ENCODE measurements at regions not wholly inside any gene's neighbourhood (a gene's known extent, or its start where the extent isn't known, plus 50 kb on each side); places are given as distances from the start of the nearest gene placed in this dataset.

- 34 to 49% methylated on average over 5 of the region's 5 CpGs for WGBS, 2 donors
- peak overlapping the region in 2 of 4 donors; percentile 19 to 59 for H3K27ac ChIP-seq
- no peak overlapping the region for H3K4me3 ChIP-seq
- DNase-seq: no peak
- H3K27me3 ChIP-seq: no peaks in the 10 kb centered on the region
- H3K9me3 ChIP-seq: no peaks in the 10 kb centered on the region
- peaks cover 0 to 35% (median 10%) of the 10 kb centered on the region in 3 donors for H3K4me1 ChIP-seq
- no peaks in the 10 kb centered on the region for H3K36me3 ChIP-seq
- TF ChIP-seq POLR2A (IDR thresholded peaks at IDR 0.05): no peak
- TF ChIP-seq CTCF (IDR thresholded peaks at IDR 0.05): no peak
- intact Hi-C loops (cut with DNase I): no loop called here
These were observed 315.3 kb downstream of the PTTG2 start for GRCh38 chr4:38275331-38276100.

- no peak for DNase-seq
- peaks cover 10 to 53% (median 21%) of the 10 kb centered on the region in 3 donors for H3K4me1 ChIP-seq
- TF ChIP-seq CTCF (IDR thresholded peaks at IDR 0.05): no peak
- TF ChIP-seq POLR2A (IDR thresholded peaks at IDR 0.05): no peak
- intact Hi-C loops (cut with DNase I): no loop called here
- H3K9me3 ChIP-seq: no peaks in the 10 kb centered on the region
- H3K27ac ChIP-seq: no peak overlapping the region
- H3K4me3 ChIP-seq: no peak overlapping the region
- H3K27me3 ChIP-seq: no peaks in the 10 kb centered on the region
- H3K36me3 ChIP-seq: no peaks in the 10 kb centered on the region
- 51 to 79% methylated on average over 4 of the region's 4 CpGs for WGBS, 2 donors
These were observed 318.1 kb downstream of the PTTG2 start for GRCh38 chr4:38278255-38278654.

- Histone ChIP-seq H3K27ac (peak overlapping the region in 2 of 4 donors; percentile 48), H3K9me3 (no peaks in the 10 kb centered on the region), H3K4me1 (peaks cover 10 to 53% (median 21%) of the 10 kb centered on the region in 3 donors), H3K27me3 (no peaks in the 10 kb centered on the region), H3K36me3 (no peaks in the 10 kb centered on the region), H3K4me3 (no peak overlapping the region)
- TF ChIP-seq CTCF (IDR thresholded peaks at IDR 0.05): no peak
- WGBS, 2 donors: 89 to 96% methylated on average over 8 of the region's 8 CpGs
- intact Hi-C loops (cut with DNase I): no loop called here
- DNase-seq: no peak
These were observed 318.9 kb downstream of the PTTG2 start for GRCh38 chr4:38279077-38279476.

- H3K4me1 ChIP-seq: peaks cover 10 to 49% (median 21%) of the 10 kb centered on the region in 3 donors
- TF ChIP-seq CTCF (IDR thresholded peaks at IDR 0.05) (no peak), POLR2A (IDR thresholded peaks at IDR 0.05) (no peak)
- no peaks in the 10 kb centered on the region for H3K9me3 ChIP-seq
- no peak overlapping the region for H3K4me3 ChIP-seq
- WGBS, 2 donors: 44 to 74% methylated on average over 9 of the region's 9 CpGs
- no peak for DNase-seq
- H3K27ac ChIP-seq: peak overlapping the region in 3 of 4 donors; percentile 11 to 48 (median 48)
- no peaks in the 10 kb centered on the region for H3K27me3 ChIP-seq
- no peaks in the 10 kb centered on the region for H3K36me3 ChIP-seq
- intact Hi-C loops (cut with DNase I): no loop called here
These were observed 319.6 kb downstream of the PTTG2 start for GRCh38 chr4:38279650-38280322.

- Histone ChIP-seq H3K4me1 (peaks cover 10 to 44% (median 21%) of the 10 kb centered on the region in 3 donors), H3K4me3 (no peak overlapping the region), H3K9me3 (no peaks in the 10 kb centered on the region), H3K27ac (peak overlapping the region in 2 of 4 donors; percentile 48), H3K36me3 (no peaks in the 10 kb centered on the region), H3K27me3 (no peaks in the 10 kb centered on the region)
- no peak for DNase-seq
- WGBS, 2 donors: 78 to 89% methylated on average over 4 of the region's 4 CpGs
- intact Hi-C loops (cut with DNase I): no loop called here
- no peak for TF ChIP-seq CTCF (IDR thresholded peaks at IDR 0.05)
- TF ChIP-seq POLR2A (IDR thresholded peaks at IDR 0.05): no peak
These were observed 320.1 kb downstream of the PTTG2 start for GRCh38 chr4:38280323-38280706.
